HG02763 (cell line): ENCODE measurements at regions not wholly inside any gene's neighbourhood (a gene's known extent, or its start where the extent isn't known, plus 50 kb on each side); places are given as distances from the start of the nearest gene placed in this dataset.

ENCODE experiments used
- ATAC-seq: cut with Tn5 transposase; IDR thresholded peaks from one replicate; pipeline ENCODE4 v1.9.1; 2021; ENCODE audit warnings: mild to moderate bottlenecking, moderate library complexity; ENCODE audit not compliant: unreplicated experiment

- ATAC-seq: no peak
Measured at GRCh38 chr6:148225871-148226270, 116.8 kb upstream of the SASH1 start.

GRCh38 chr6:148226284-148226683 is 116.4 kb upstream of the SASH1 start:
- ATAC-seq: no peak

DNA sequence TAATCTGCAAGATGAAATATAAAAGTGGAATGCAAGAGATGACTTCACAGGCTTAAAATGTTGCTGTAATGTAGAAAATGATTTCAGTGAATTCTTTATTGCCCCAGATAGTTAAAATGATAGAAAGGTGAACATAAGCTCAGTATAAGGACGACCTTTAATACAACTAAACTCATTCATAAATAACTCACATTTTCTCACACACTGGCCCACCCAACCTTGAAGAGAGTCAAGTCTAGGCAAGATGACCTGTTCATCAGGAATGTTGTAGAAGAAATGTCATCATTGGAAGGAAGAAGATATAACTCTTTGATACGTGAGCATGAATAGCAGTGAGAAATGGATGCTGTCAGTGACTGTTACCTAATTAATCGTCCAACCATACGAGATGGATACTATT is 111.1 kb upstream of the SASH1 start:
- no peak for ATAC-seq

DNA sequence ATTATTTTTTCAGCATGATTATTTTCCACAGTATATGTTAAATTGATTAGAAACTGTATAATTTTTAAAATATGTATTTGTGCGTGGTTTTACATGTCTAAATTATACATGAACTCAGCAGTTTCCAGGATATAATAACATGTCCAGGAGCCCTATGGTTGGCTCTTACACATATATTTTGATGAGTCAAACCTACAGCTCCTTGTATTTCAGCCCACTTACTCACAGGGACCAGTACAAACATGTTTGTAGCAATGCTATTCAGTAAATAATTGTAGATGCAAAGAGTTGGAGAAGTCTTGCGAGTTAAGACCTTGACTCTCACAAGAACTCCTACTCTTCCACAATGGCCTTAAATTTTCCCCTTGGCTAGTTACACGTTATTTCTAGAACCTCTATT is 107.2 kb upstream of the SASH1 start:
- no peak for ATAC-seq

DNA sequence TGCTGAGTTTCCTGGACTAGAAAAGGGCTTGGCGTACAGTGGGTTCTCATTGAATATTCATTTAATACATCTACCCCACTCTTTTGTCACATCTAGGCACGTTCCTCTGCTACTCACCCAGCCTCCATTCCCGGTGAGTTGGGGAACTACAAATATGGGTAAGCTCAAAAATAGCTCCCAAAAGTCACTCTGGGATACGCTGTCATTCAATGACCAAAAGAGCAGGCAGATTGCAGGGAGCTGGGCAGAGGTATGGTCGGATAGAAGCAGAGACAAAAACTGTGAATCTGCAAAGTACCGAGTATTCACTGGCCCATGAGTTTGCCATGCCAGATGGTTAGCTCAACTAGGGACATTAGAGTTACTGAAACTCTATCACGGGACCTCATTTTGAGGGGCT is 103.9 kb upstream of the SASH1 start:
- no peak for ATAC-seq

DNA sequence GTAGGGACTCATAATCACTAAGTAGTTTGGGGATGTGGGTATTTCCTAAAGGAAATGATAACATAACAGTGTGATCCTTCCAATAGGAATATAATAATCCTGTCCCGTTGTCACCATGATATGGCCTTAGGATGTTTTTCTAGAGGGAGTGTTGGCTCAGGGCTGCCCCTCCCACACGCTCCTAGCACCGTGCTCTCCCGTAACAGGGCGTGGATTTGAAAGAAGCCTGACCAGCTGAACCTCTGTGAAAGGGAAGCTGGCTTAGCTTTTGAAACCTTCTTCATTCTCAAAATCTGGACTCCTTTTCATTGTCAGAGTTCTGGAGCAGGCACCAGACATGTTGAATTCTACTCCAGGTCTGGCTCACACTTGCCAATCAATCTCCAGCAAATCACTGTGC is 103.4 kb upstream of the SASH1 start:
- no peak for ATAC-seq

DNA sequence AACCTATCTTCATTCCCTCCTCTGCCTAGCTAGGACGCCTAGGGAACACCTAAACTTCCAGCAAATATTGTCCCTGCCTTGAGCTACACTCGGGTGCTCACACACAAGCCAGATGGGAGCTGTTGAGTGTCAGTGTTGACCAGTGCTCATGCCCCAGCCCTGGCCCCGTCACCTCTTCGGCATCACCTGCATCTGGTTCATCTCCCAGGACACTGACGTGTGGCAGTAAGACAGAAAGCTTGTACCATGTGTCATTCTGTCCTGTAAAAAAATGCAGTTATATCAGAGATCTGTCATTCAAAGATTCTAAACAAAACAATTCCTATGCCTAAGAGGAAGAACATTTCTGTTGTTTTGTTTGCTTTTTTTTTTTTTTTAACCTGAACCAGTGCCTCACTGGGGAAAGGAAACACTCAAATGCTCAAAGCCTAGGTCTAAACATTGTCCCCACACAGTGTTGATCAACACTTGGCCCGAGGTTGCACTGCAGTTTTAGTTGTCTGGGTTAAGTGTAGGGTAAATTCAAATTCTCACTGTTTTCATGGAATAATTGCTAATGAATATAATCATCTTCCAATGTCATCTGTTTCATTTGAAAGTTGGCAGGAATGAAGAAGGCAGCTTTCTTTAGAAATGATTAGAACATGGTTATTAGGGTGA is 102.7 kb upstream of the SASH1 start:
- ATAC-seq: no peak

DNA sequence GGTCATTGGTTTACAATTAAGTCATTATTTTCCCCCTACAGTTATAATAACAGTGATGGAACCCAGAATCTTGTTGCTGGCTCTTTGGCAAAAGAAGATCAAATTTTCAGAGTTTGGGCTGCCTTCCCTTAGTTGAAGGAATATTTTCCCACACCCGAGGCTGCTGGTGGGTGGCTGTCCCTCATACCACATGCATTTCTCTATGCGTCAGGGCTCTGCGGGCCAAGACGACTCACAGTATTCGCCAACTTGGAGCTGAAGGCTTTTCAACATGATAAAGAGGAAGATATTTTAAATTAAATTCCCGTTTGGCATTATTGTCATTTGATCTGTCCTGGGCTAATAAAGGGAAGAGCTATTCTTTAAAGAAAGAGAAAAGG is 102.2 kb upstream of the SASH1 start:
- no peak for ATAC-seq

GRCh38 chr6:148240861-148241477 is 101.7 kb upstream of the SASH1 start:
- ATAC-seq: no peak

DNA sequence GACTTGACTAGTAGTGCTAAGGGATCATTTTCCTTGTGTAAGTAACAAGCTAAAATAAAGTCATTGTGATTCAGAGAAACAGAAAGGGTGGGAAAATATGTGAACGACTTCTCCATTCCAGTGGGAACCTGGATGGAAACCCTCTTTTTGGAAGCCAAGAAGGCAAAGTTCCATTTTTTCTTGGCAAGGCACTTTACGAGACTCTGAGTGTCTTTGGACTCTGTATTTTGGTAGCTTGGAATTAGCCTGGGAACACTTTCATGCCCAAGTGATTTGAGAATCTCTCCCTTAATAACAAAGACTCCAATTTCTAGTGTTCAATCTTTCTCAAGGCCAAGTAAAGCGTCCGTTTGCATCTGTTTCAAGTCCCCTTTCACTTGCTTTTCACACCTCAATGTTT is 100.5 kb upstream of the SASH1 start:
- no peak for ATAC-seq

DNA sequence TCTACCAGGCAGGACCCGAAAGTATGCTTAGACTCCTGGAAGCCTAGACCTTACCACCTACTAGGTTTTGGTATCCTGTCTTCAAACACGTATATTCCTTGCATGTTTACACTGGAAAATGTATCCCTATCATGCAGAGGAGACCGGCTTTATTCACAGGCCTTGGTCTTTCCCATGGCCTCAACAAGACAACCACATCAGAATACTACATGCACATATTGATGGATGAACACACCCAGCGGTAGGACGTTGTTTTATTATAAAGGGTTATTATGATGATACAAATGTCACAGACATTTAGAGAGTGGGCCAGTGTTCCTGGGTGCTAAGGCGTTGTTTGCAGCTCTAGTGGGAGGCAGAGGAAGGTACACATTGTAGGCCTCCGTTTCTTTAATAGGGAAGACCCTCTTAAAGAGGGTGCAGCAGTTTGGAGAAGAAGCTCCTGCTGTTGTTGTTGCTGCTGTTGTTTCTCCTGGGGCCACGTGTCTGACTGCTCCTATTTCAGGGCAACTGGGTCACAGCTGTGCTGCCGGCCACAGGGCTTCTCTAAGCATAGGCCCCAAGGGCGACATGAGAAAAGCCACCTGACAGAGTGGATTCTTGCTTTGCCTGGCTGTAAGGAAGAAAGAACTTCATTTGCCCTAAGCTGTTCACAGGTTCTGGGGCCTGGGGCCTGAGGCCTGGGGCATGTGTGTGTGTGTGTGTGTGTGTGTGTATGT is 98.3 kb upstream of the SASH1 start:
- ATAC-seq: no peak

GRCh38 chr6:148247386-148248063 is 95.1 kb upstream of the SASH1 start:
- ATAC-seq: no peak

- no peak for ATAC-seq
Measured at GRCh38 chr6:148249160-148249559, 93.5 kb upstream of the SASH1 start.

DNA sequence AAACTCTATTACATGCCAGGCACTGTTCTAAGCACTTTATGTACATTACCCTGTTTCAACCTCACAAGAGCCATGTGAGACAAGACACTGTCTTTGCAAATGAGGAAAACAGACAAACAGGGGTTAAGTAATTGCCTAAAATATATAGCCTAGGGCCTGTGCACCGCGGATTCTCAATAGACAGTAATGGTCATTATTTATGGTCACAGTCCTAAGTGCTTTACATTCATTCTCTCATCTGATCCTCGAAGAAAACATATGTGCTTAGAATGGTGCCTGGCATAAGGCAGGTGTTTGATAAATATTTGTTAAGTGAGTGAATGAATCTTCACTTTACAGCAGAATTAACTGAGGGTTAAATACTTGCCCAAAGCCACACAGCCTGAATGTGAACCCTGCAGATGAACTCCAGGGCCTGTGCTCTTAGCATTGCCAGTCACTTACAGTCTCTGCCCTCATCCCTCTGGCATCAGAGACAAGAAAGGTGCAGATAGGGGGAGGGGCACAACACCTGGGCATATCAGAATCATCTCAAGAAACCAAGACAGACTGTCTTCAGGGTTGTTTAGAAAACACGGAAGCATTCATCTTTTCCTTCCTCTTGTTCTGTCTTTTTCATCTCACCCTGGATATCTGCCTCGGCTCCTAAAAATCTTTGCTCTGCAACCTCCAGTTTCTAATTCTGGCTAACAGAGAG is 92.8 kb upstream of the SASH1 start:
- ATAC-seq: no peak

- ATAC-seq: no peak
Measured at GRCh38 chr6:148250975-148251685, 91.5 kb upstream of the SASH1 start.

DNA sequence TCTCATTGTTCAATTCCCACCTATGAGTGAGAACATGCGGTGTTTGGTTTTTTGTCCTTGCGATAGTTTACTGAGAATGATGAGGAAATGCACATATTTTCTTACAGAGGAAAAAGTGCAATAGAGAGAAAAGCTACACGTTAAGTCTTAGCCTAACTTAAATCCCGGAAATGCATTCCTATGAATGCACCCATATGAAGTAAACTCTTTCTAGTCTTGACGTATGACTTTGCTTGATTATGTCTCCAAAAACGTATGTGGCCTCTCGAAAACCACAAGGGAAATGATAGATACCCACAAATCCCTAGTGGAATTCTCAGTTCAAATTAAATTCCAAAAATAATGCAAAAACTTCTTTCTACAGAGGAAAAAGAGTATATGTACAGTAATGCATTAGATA is 90.7 kb upstream of the SASH1 start:
- ATAC-seq: no peak

- ATAC-seq: no peak
Measured at GRCh38 chr6:148257810-148258209, 84.8 kb upstream of the SASH1 start.

- ATAC-seq: no peak
Measured at GRCh38 chr6:148258868-148259267, 83.8 kb upstream of the SASH1 start.

- ATAC-seq: no peak
Measured at GRCh38 chr6:148261470-148261869, 81.2 kb upstream of the SASH1 start.

DNA sequence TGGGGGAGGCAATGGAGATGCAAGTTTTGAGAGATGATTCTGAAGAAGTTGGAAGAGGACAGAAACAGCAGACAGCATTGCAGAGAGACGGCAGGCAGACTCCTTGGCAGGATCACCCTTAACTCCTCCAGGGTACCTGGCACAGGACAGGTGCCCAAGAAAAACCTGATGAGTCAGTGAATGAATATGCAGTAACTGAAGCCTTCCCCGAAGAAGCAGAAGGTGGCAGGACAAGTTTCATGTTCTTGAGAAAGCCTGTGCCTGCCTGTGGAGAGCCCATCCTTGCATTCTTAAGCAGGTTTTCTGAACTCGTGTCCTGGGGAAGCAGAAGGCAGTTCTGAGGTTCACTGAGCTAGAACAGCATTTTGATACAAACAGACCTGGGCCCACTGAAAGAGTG is 79.6 kb upstream of the SASH1 start:
- no peak for ATAC-seq

DNA sequence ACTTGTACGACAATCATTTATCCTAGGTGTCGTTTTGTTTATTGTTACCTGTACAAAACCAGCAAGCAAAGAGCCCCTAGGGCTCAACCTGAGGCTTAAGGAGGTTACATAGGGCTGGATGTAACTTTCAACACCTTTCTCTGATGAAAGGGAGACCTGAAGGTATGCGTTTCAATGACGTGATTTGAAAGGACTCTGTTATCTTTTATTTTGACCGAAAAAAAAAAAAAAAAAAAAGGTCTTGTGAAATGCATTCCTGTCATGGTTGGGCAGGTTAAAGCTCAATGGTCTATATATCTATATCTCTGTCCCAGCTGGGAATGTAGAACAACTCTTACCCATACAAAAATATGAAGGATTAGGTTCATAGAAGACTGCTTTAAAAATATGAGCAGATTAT is 78.7 kb upstream of the SASH1 start:
- no peak for ATAC-seq
